GM12878 (cell line): ENCODE measurements at regions not wholly inside any gene's neighbourhood (a gene's known extent, or its start where the extent isn't known, plus 50 kb on each side); places are given as distances from the start of the nearest gene placed in this dataset.

ENCODE experiments used
- BMI1 ChIP-seq: fragments of 450-650 bp; IDR thresholded peaks from 2 replicates; pipeline ENCODE4 v1.6.1; 2016; ENCODE audit warnings: mild to moderate bottlenecking, moderate library complexity, borderline replicate concordance
- CBX3 ChIP-seq: fragments of 200-600 bp; sonication (generic); IDR thresholded peaks from 2 replicates; pipeline ENCODE4 v1.6.1; 2016; ENCODE audit warnings: low read depth, borderline replicate concordance
- CEBPZ ChIP-seq: fragments of 150-350 bp; IDR thresholded peaks from 2 replicates; pipeline ENCODE4 v1.6.1; 2016; ENCODE audit warnings: low read depth, low read length
- LARP7 ChIP-seq: fragments of 450-650 bp; IDR thresholded peaks from 2 replicates; pipeline ENCODE4 v1.6.1; 2017; ENCODE audit warnings: mild to moderate bottlenecking
- MLLT1 ChIP-seq: fragments of 450-650 bp; IDR thresholded peaks from 2 replicates; pipeline ENCODE4 v1.6.1; 2016; ENCODE audit warnings: mild to moderate bottlenecking
- MYB ChIP-seq: fragments of 150-350 bp; IDR thresholded peaks from 2 replicates; pipeline ENCODE4 v1.6.1; 2014; ENCODE audit warnings: mild to moderate bottlenecking, low read depth, low read length, borderline replicate concordance
- NR2F1 ChIP-seq: fragments of 450-650 bp; conservative IDR thresholded peaks from 2 replicates; pipeline ENCODE4 v1.6.1; 2017; ENCODE audit warnings: mild to moderate bottlenecking
- TARDBP ChIP-seq: IDR thresholded peaks from 2 replicates; pipeline ENCODE4 v1.6.1; 2016; ENCODE audit warnings: borderline replicate concordance

GRCh38 chr11:70604221-70604620 is 205.9 kb downstream of the CTTN start (continued):
- TF ChIP-seq CEBPZ (no peak), BMI1 (no peak), MYB (no peak), TARDBP (no peak), NR2F1 (no peak), MLLT1 (no peak), CBX3 (no peak), LARP7 (no peak)
